ENCODE measurements at regions not wholly inside any gene's neighbourhood (a gene's known extent, or its start where the extent isn't known, plus 50 kb on each side); places are given as distances from the start of the nearest gene placed in this dataset.

DNA sequence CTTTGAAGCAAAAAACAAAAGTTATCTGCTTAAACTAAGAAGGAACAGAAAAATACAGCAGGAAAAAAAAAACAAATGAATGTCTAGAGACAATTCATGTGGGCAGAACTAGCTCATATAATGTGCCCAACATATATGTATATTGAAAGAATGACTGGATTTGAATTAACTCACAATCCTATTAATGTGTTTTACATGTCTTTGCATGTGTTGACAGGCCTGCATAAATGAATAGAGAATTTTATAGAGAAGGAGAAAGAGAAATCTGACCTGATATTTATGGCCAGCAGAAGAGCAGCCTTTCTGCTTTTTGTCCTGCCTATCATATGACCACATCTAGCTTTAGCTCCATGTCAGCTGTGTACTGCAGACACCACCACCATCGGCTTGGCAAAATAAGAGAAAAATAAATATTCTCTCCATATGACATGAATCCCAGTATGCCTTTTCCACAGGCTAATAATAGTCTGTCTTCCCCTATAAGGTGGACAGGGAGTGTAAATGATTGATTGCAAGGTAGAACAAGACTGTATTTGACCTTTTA, 171.5 kb upstream of the PALMD start:
- no peaks in the 10 kb centered on the region for H3K36me3 ChIP-seq (ENCODE audit: low read depth)
- no peaks in the 10 kb centered on the region for H3K4me1 ChIP-seq (ENCODE audit: low read depth)
- TF ChIP-seq, protein P1, sequence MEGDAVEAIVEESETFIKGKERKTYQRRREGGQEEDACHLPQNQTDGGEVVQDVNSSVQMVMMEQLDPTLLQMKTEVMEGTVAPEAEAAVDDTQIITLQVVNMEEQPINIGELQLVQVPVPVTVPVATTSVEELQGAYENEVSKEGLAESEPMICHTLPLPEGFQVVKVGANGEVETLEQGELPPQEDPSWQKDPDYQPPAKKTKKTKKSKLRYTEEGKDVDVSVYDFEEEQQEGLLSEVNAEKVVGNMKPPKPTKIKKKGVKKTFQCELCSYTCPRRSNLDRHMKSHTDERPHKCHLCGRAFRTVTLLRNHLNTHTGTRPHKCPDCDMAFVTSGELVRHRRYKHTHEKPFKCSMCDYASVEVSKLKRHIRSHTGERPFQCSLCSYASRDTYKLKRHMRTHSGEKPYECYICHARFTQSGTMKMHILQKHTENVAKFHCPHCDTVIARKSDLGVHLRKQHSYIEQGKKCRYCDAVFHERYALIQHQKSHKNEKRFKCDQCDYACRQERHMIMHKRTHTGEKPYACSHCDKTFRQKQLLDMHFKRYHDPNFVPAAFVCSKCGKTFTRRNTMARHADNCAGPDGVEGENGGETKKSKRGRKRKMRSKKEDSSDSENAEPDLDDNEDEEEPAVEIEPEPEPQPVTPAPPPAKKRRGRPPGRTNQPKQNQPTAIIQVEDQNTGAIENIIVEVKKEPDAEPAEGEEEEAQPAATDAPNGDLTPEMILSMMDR (IDR thresholded peaks at IDR 0.05): no peak
- no peak overlapping the region for H3K4me3 ChIP-seq
- H3K9me3 ChIP-seq: no peaks in the 10 kb centered on the region
- intact Hi-C loops (cut with DNase I, micrococcal nuclease): no loop called here
- ATAC-seq (no peak), DNase-seq (no peak)

DNA sequence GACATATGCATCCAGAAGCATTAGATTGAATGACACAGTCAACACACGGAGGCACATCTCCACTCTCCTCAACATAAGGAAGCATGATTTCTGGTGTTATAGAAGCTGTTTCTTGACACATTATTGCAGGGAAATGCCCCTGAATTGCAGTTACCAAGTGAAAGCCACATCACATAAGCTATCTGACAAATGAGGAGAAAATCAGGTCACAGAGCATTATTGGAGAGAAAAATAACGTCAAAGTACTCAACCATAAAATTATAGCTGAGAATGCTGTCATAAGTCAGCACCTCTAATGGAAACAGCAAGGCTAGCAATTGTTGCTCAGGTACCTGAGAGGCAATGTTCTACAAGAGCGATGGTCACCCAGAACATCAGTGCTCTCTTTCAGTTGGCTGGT, 169.9 kb upstream of the PALMD start:
- ATAC-seq: no peak
- intact Hi-C loops (cut with DNase I, micrococcal nuclease): no loop called here
- no peak overlapping the region for H3K4me3 ChIP-seq
- H3K36me3 ChIP-seq (ENCODE audit: low read depth): no peaks in the 10 kb centered on the region
- H3K9me3 ChIP-seq: no peaks in the 10 kb centered on the region
- DNase-seq: no peak
- TF ChIP-seq, protein P1 (IDR thresholded peaks at IDR 0.05): no peak
- H3K4me1 ChIP-seq (ENCODE audit: low read depth): no peaks in the 10 kb centered on the region

DNA sequence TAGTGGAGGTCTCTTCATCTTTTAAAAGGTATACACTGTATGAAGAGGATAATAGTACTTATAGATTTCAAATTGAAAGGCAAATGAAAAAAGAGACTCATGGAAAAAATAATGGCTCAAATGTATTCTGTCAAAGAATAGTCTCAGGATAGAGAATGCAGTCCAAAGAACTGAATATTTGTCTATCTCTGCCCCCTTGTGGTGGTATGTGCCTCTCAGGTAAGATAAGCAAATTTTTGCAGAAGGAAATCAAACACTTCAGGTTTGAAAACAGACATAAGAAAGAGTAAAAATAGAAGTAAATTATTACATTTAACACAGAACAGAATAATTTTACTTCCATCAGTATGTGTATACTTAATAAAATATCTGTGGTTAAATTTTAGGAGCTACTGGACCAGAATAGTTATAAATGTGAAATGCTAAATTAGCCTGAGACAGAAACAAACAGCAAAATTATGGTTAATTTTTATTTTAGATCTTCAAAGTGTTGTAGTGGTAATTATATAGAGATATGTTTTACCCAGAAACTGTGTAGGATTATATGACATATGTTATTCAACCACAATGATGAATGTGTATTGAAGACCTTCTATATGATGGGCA, 164.4 kb upstream of the PALMD start:
- ATAC-seq: peak; percentile 69
- no peak overlapping the region for H3K4me3 ChIP-seq
- no peaks in the 10 kb centered on the region for H3K4me1 ChIP-seq (ENCODE audit: low read depth)
- DNase-seq: peak in 1 of 3 donors; percentile 89
- TF ChIP-seq, protein P1 (IDR thresholded peaks at IDR 0.05): no peak
- no peaks in the 10 kb centered on the region for H3K9me3 ChIP-seq
- H3K36me3 ChIP-seq (ENCODE audit: low read depth): no peaks in the 10 kb centered on the region
- intact Hi-C loops (cut with DNase I, micrococcal nuclease): no loop called here

DNA sequence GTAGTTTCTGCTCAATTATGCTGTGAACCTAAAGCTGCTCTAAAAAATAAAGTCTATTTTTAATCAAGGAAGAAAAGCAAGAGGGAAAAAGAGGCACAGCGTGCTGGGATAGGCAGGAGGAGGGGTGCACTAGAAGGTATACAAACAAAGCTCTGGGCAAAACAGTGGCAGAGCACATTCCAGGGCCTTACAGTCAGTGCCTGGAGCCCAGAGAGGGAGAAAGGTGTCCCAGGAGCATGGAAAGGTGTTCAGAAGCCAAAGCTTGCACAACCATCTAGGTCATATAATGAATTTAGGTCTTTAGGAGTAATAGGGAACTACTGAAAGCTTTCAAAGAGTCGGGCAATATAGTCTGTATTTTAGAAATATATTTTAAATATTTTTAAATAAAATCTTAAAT, 163.6 kb upstream of the PALMD start:
- H3K4me3 ChIP-seq: no peak overlapping the region
- intact Hi-C loops (cut with DNase I, micrococcal nuclease): no loop called here
- TF ChIP-seq, protein P1 (IDR thresholded peaks at IDR 0.05): no peak
- no peaks in the 10 kb centered on the region for H3K9me3 ChIP-seq
- DNase-seq (no peak), ATAC-seq (no peak)
- H3K4me1 ChIP-seq (ENCODE audit: low read depth): no peaks in the 10 kb centered on the region
- no peaks in the 10 kb centered on the region for H3K36me3 ChIP-seq (ENCODE audit: low read depth)

DNA sequence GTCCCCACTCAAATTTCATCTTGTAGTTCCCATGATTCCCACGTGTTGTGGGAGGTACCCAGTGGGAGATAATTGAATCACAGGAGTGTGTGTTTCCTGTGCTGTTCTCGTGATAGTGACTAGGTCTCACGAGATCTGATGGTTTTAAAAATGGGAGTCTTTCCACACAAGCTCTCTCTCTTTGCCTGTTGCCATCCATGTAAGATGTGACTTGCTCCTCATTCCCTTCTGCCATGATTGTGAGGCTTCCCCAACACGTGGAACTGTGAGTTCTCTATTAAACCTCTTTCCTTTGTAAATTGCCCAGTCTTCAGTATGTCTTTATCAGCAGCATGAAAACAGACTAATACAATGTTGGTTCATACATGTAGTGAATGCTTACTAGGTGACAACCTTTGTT, 163.2 kb upstream of the PALMD start:
- no peaks in the 10 kb centered on the region for H3K9me3 ChIP-seq
- no peak for ATAC-seq
- H3K4me3 ChIP-seq: no peak overlapping the region
- intact Hi-C loops (cut with DNase I, micrococcal nuclease): no loop called here
- TF ChIP-seq, protein P1 (IDR thresholded peaks at IDR 0.05): no peak
- H3K4me1 ChIP-seq (ENCODE audit: low read depth): no peaks in the 10 kb centered on the region
- DNase-seq: no peak
- no peaks in the 10 kb centered on the region for H3K36me3 ChIP-seq (ENCODE audit: low read depth)

DNA sequence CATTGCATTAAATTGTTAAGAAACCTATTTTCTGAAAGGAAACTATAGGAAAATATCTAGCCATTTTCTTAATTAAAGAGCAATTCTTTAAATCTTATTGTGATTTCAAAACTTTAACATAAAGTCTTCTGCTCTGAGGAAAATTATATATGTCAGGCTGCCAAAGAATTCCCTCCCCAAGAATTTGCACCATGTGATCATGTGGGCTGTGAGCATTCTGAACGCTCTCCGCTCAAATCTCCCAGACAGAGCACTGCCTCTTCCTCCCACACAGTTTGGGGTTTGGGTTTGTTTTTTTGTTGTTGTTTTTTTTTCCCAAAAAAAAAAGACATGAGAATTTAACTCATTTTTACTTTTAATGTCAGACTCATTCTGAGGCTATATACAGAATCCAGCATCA, 155.9 kb upstream of the PALMD start:
- DNase-seq: no peak
- H3K4me3 ChIP-seq: no peak overlapping the region
- intact Hi-C loops (cut with DNase I, micrococcal nuclease): no loop called here
- TF ChIP-seq, protein P1 (IDR thresholded peaks at IDR 0.05): no peak
- H3K9me3 ChIP-seq: no peaks in the 10 kb centered on the region
- H3K36me3 ChIP-seq (ENCODE audit: low read depth): no peaks in the 10 kb centered on the region
- no peaks in the 10 kb centered on the region for H3K4me1 ChIP-seq (ENCODE audit: low read depth)
- no peak for ATAC-seq

Data from mucosa of descending colon (tissue), 3 donors.